Gastrocnemius medialis (tissue), 4 donors: ENCODE measurements at regions not wholly inside any gene's neighbourhood (a gene's known extent, or its start where the extent isn't known, plus 50 kb on each side); places are given as distances from the start of the nearest gene placed in this dataset.

ENCODE experiments used
- POLR2A ChIP-seq, 2 donors: fragments of 450-650 bp; IDR thresholded peaks; one replicate each; pipeline ENCODE4 v1.6.1; 2017; ENCODE audit warnings: antibody characterized with exemption in 2 of 2, mild to moderate bottlenecking in 2 of 2, moderate library complexity in 2 of 2
- TF ChIP-seq, protein P1 (sequence below), 5 experiments: fragments of 450-650 bp in 3 of 5; fragments of 200-600 bp in 2 of 5; sonication (generic) in 2 of 5; IDR thresholded peaks in 4 of 5; conservative IDR thresholded peaks in 1 of 5; 1 replicate in 4 of 5; 2 replicates in 1 of 5; pipeline ENCODE4 v1.5.1; 2016 to 2019; ENCODE audit warnings: antibody characterized with exemption in 5 of 5, mild to moderate bottlenecking in 3 of 5, moderate library complexity in 3 of 5

- TF ChIP-seq, protein P1, sequence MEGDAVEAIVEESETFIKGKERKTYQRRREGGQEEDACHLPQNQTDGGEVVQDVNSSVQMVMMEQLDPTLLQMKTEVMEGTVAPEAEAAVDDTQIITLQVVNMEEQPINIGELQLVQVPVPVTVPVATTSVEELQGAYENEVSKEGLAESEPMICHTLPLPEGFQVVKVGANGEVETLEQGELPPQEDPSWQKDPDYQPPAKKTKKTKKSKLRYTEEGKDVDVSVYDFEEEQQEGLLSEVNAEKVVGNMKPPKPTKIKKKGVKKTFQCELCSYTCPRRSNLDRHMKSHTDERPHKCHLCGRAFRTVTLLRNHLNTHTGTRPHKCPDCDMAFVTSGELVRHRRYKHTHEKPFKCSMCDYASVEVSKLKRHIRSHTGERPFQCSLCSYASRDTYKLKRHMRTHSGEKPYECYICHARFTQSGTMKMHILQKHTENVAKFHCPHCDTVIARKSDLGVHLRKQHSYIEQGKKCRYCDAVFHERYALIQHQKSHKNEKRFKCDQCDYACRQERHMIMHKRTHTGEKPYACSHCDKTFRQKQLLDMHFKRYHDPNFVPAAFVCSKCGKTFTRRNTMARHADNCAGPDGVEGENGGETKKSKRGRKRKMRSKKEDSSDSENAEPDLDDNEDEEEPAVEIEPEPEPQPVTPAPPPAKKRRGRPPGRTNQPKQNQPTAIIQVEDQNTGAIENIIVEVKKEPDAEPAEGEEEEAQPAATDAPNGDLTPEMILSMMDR (IDR thresholded peaks at IDR 0.05 in 4 of 5, conservative IDR thresholded peaks at IDR 0.05 in 1 of 5) = no peak
- TF ChIP-seq POLR2A (IDR thresholded peaks at IDR 0.05) = no peak
Measured at GRCh38 chr14:34175574-34175973, 224.7 kb upstream of the EGLN3 start.
